HG02678 (cell line): ENCODE measurements at regions not wholly inside any gene's neighbourhood (a gene's known extent, or its start where the extent isn't known, plus 50 kb on each side); places are given as distances from the start of the nearest gene placed in this dataset.
"Not testable (repeated sequence)": the region's sequence is repeated elsewhere in the genome, so short reads cannot be mapped to it uniquely, and the experiment has no call there.

Experiments used
- ATAC-seq: cut with Tn5 transposase; IDR thresholded peaks from one replicate; pipeline ENCODE4 v1.9.1; 2021; ENCODE audit warnings: mild to moderate bottlenecking, moderate library complexity; ENCODE audit not compliant: unreplicated experiment

DNA sequence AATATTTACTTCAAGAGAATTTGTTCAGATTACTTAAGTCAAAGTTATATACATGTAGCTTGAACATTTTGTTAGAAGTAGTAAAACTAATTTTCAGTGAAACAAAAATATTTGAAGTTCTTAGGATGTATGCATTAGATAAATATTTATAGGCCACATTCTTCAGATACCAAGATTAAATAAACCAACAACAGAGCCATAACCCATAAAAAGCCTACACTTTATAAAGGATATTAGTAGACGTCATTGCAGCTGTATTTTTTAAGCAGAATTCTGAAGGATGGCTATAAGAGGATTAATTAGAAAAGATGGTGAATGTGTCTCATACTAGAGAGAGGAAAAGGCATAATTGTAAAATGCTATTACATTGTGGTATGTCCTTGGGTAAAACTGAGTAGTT, 449.7 kb upstream of the ALCAM start:
- no peak for ATAC-seq

DNA sequence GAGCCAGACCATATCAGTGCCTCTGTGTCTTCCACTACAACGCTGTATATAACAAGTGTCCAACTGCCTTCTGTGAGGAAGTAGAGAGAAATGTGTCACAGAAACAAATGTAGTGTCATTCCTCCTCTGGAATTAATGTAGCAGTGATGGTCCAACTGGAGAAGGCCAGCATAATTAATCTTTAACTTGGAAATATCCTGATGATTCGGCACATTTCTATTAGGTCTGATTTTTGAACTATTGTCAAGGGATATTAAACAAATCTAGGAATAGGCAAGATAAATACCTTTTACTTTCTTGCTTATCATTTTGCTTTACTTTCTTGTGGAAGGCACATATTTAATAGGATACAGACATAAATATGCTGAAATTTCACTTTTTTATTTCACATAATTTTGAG, 446.2 kb upstream of the ALCAM start:
- ATAC-seq = no peak

DNA sequence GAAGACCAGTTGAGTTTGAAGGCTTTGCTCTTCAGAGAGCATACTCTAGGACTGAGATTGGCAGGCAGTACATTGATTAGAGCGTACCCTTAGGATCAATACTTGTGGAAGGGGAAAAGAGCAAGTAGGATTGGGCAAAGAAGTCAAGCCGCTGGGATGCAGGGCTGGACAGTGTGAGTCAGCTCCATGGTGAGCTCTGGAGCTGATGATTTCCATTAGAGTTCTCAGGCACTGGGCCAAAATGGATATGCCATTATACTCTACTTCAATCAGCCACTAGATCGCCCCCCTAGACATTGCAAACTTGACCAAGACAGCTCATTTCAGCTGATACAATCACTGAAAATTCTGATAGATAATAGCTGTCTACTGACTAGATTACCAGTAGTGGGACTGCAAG, 432.7 kb upstream of the ALCAM start:
- no peak for ATAC-seq

DNA sequence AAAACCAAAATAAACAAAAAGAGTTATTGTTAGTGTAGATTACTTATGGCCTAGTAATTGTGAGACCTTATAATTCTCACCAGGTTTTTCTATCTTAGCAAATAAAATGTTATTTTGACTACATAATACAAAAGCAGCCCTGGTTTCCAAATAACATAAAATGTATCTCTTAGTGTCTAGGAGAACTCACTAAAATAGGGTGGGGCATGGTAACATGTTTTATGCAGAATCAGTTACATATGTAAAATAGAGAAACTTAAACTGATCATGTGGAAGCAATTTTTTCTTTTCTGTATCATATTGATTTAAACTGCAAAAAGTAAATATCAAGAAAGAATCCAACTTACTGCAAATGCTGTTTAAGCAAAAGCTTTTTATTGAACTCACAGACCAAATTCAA, 431.1 kb upstream of the ALCAM start:
- ATAC-seq = no peak

- no peak for ATAC-seq
Measured at GRCh38 chr3:104939196-104939595, 427.5 kb upstream of the ALCAM start.

GRCh38 chr3:104941785-104942184, 424.9 kb upstream of the ALCAM start:
- no peak for ATAC-seq

- ATAC-seq = no peak
Measured at GRCh38 chr3:104943974-104944373, 422.7 kb upstream of the ALCAM start.

GRCh38 chr3:104947943-104948342, 418.8 kb upstream of the ALCAM start:
- ATAC-seq = no peak

GRCh38 chr3:104949810-104950209, 416.9 kb upstream of the ALCAM start:
- not testable (repeated sequence) for ATAC-seq

- ATAC-seq = no peak
Measured at GRCh38 chr3:104951426-104951825, 415.3 kb upstream of the ALCAM start.

DNA sequence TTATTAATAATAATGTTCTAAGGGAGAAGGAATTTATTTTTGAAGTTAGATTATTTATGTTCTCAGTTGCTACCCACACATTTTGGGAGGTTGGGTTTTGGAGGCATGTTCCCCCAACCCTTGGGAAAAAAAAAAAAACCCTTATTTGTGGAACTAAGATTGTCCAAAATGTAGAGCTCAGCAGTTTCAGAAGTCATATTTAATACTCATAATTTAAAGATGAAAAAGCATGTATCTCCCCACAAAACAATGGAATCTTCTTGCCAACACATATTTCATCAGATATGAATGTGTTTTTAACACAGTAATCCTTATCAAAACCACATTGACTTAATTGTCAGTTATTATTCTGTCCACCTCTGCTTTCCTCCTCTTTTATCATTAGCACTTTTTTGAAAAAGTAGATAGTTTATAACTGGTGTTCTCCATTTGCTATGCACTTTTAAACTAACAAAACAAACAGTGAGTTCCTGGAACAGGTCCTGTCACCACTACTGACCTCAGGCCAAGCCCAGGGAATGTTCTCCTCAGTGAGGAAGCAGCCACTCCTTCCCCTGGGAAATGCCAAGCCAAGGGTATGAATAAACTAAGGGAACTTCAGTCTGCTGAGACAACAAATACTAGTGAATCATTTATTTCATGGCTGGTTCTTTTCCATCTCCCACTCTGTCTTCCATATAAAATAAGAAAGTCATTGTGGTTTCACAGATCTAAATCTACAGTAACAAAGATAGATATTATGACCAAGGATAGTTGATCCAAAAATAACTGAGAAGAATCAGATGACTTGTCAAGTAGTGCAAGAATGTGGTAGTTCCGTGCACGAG, 414.4 kb upstream of the ALCAM start:
- ATAC-seq = no peak

GRCh38 chr3:104956620-104957345, 409.9 kb upstream of the ALCAM start:
- ATAC-seq = no peak

GRCh38 chr3:104960579-104960978, 406.1 kb upstream of the ALCAM start:
- ATAC-seq = no peak

- no peak for ATAC-seq
Measured at GRCh38 chr3:104961851-104962250, 404.9 kb upstream of the ALCAM start.

GRCh38 chr3:104974316-104974715, 392.4 kb upstream of the ALCAM start:
- no peak for ATAC-seq

DNA sequence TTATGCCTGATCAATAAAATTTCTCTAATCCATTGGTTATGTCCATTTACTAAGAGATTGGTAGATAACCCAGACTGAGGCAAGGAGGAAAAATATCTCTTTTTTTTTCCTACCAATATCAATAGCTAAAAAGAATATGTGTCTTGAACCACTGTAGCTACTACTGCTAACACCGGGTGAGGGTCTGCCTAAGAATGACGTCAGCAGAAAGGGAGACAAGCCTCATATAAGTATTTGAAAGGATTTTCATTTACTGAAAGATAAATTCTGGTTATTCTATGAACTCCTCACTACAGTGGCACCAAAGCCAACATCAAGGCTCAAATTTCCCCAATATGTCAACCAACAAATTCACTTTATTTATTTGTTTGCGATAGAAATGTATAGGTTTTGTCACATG, 389.0 kb upstream of the ALCAM start:
- ATAC-seq = no peak

DNA sequence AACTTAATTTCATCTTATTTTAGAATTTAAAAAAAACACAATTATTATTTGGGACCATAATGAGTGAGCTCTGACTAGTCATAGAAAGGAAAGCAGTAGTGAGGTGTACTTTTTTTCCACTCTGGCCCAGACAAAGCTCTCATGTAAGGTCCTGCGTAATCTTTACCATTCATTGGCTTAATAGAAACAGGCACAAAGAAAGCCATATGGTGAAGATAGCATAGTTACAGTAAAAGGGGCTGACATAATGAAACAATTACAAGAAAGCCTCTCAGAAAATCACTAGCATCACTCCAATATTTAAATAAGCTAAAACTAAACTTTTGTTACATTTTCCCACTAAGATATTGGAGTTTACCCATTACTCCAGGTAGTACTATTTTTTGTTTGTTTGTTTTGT, 384.6 kb upstream of the ALCAM start:
- ATAC-seq = no peak

GRCh38 chr3:104987859-104988258, 378.9 kb upstream of the ALCAM start:
- ATAC-seq = no peak

DNA sequence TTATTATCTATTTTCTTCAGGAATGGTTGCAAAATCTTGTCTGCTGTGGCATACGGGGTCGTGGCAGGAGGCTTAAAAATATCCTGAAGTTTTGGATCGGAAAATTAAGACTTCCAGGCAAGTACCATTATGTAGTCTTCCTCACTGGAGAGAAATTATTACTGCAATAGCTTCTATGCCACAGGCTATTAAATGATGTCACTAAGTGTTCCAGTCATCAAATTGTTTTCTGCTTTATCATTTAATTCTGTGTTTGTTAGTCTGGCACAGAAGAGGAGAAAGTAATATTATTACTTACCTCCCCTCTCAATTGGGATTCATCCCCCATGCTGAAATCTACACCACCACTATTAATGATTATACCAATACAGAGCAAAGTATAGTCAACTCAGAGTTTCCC, 378.2 kb upstream of the ALCAM start:
- no peak for ATAC-seq

GRCh38 chr3:104989878-104990277, 376.8 kb upstream of the ALCAM start:
- ATAC-seq = no peak

GRCh38 chr3:104990758-104991157, 376.0 kb upstream of the ALCAM start:
- ATAC-seq = no peak

DNA sequence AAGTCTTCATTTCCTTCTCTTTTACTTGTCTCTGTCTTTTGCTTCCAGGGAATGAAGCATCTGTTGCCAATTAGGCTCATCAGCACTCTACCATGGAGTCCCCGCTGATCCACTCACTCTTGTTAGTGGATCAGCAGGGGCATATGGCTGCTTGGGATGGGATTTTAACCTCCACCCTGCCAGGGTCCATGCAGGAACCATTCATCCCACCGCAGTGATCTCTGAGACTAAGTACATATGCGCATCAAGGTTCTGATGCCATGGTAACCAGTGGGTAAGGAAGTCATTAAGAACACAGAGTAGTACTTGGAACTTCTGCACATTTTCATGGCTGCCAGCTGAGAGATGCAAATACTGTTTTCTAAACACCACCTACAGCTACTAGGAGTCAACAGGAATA, 374.0 kb upstream of the ALCAM start:
- no peak for ATAC-seq
